Smooth muscle cell (in vitro differentiated cells): ENCODE measurements at regions not wholly inside any gene's neighbourhood (a gene's known extent, or its start where the extent isn't known, plus 50 kb on each side); places are given as distances from the start of the nearest gene placed in this dataset.
"Not testable (repeated sequence)": the region's sequence is repeated elsewhere in the genome, so short reads cannot be mapped to it uniquely, and the experiment has no call there.

Experiments
- DNase-seq: peaks from one replicate; lab custom pipeline; 2025; ENCODE audit not compliant: unreplicated experiment; lab: John Stamatoyannopoulos, UW
- H2AFZ ChIP-seq: fragments of 200-600 bp; sonication (generic); 2 replicates; pipeline ENCODE4 v1.6.0; 2016; ENCODE audit warnings: antibody characterized with exemption, low read depth, mild to moderate bottlenecking
- H3F3A ChIP-seq: fragments of 200-600 bp; sonication (generic); 2 replicates; pipeline ENCODE4 v1.6.0; 2017; ENCODE audit warnings: antibody characterized with exemption, low read depth
- H3K27ac ChIP-seq: fragments of 200-600 bp; sonication (generic); 2 replicates; pipeline ENCODE4 v1.5.1; 2016; ENCODE audit warnings: low read depth, mild to moderate bottlenecking
- H3K27me3 ChIP-seq: fragments of 200-600 bp; sonication (generic); 2 replicates; pipeline ENCODE4 v1.6.1; 2016; ENCODE audit warnings: low read depth, mild to moderate bottlenecking
- H3K36me3 ChIP-seq: fragments of 200-600 bp; sonication (generic); 2 replicates; pipeline ENCODE4 v1.5.1; 2016; ENCODE audit warnings: low read depth
- H3K4me1 ChIP-seq: fragments of 200-600 bp; sonication (generic); 2 replicates; pipeline ENCODE4 v1.5.1; 2016; ENCODE audit warnings: low read depth
- H3K4me2 ChIP-seq: fragments of 200-600 bp; sonication (generic); 2 replicates; pipeline ENCODE4 v1.6.0; 2016; ENCODE audit warnings: mild to moderate bottlenecking
- H3K4me3 ChIP-seq: fragments of 200-600 bp; sonication (generic); 2 replicates; pipeline ENCODE4 v1.5.1; 2016; ENCODE audit warnings: mild to moderate bottlenecking
- H3K79me2 ChIP-seq: fragments of 200-600 bp; sonication (generic); 2 replicates; pipeline ENCODE4 v1.6.0; 2016; ENCODE audit warnings: low read depth, mild to moderate bottlenecking
- H3K9ac ChIP-seq: fragments of 200-600 bp; sonication (generic); 2 replicates; pipeline ENCODE4 v1.6.0; 2016; ENCODE audit warnings: low read depth
- H3K9me3 ChIP-seq: fragments of 200-600 bp; sonication (generic); replicated peaks from 2 replicates; pipeline ENCODE4 v1.5.1; 2016; ENCODE audit warnings: low read depth
- H4K20me1 ChIP-seq: fragments of 200-600 bp; sonication (generic); 2 replicates; pipeline ENCODE4 v1.6.0; 2016; ENCODE audit warnings: low read depth
- WGBS: methylation state at CpG from one replicate; pipeline ENCODE4 v1.1.7; 2016; ENCODE audit warnings: low lambda C conversion rate; 5-methylcytosine and 5-hydroxymethylcytosine counted together
- TF ChIP-seq, protein P1 (sequence below): fragments of 200-600 bp; sonication (generic); IDR thresholded peaks from 2 replicates; pipeline ENCODE4 v1.5.1; 2017; ENCODE audit warnings: borderline replicate concordance, mild to moderate bottlenecking, antibody characterized with exemption; ENCODE audit not compliant: insufficient read depth, poor library complexity, severe bottlenecking

DNA sequence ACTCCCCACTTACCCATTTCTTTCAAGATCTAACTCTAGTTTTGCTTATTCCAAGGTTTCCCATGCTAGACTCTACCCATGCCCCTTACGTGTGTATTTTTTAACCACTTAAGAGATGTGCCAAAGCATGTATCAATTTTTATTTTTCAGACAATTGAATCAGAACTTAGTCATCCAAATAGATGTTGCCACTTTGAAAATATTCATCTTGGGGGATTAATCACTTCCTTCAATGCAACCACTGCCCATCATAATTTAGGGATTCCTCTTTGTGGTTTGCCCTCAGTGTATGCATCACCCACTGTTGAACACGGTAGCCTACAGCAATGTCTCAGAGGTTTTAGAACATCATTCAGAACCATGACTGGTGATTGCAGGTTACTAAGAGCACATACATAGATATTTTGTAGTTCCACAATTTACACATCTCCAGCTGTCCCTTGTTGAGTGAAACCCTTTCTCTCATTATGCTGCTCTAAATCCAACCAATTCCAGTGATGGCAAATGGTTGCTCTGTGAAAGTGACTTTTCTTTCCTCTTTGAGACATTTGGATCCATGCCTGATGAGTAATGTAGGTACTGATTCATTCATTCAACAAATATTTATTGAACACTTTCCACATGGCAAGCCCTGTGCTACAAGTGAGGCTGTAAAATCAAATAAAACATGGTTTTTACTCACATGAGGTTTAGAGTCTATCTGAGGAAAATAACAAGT, 60.6 kb upstream of the SERP2 start:
- H3K27ac ChIP-seq = peak overlapping the region; percentile 95
- H3K79me2 ChIP-seq = no peaks in the 10 kb centered on the region
- H3K9me3 ChIP-seq = no peaks in the 10 kb centered on the region
- no peak for DNase-seq
- H3K9ac ChIP-seq = peak overlapping the region; percentile 74
- H3K36me3 ChIP-seq = no peaks in the 10 kb centered on the region
- TF ChIP-seq, protein P1, sequence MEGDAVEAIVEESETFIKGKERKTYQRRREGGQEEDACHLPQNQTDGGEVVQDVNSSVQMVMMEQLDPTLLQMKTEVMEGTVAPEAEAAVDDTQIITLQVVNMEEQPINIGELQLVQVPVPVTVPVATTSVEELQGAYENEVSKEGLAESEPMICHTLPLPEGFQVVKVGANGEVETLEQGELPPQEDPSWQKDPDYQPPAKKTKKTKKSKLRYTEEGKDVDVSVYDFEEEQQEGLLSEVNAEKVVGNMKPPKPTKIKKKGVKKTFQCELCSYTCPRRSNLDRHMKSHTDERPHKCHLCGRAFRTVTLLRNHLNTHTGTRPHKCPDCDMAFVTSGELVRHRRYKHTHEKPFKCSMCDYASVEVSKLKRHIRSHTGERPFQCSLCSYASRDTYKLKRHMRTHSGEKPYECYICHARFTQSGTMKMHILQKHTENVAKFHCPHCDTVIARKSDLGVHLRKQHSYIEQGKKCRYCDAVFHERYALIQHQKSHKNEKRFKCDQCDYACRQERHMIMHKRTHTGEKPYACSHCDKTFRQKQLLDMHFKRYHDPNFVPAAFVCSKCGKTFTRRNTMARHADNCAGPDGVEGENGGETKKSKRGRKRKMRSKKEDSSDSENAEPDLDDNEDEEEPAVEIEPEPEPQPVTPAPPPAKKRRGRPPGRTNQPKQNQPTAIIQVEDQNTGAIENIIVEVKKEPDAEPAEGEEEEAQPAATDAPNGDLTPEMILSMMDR = no peak
- H4K20me1 ChIP-seq = no peaks in the 10 kb centered on the region
- H3K4me2 ChIP-seq = peak overlapping the region; percentile 67
- H3F3A ChIP-seq = no peaks in the 10 kb centered on the region
- H3K4me3 ChIP-seq = no peak overlapping the region
- no peak overlapping the region for H2AFZ ChIP-seq
- H3K4me1 ChIP-seq = no peaks in the 10 kb centered on the region
- no peaks in the 10 kb centered on the region for H3K27me3 ChIP-seq
- 60% methylated on average over 2 of the region's 2 CpGs for WGBS

DNA sequence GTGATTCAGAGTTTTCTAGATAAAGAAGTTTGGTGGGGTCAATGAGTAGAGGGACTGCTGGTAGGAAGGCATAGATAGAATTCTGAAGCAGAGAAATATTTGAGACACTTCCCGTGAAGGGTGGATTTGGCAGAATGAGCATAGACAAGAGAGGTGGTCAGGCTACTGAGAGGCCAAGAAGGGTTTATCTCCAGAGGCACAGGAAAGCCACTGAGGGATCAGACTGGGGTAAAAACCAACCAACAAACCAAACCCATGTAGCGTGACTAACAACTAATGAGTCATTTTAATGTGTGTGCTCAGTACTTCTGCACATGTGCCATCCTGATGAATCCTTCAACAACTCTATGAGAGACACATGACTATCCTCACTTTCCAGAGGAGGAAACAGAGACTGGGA, 60.0 kb upstream of the SERP2 start:
- 23% methylated on average over 2 of the region's 2 CpGs for WGBS
- TF ChIP-seq, protein P1 = no peak
- peak overlapping the region; percentile 74 for H3K9ac ChIP-seq
- H3K27ac ChIP-seq = peak overlapping the region; percentile 95
- no peak overlapping the region for H2AFZ ChIP-seq
- no peaks in the 10 kb centered on the region for H3K27me3 ChIP-seq
- H3K9me3 ChIP-seq = no peaks in the 10 kb centered on the region
- no peaks in the 10 kb centered on the region for H3K36me3 ChIP-seq
- no peaks in the 10 kb centered on the region for H3K4me1 ChIP-seq
- H4K20me1 ChIP-seq = no peaks in the 10 kb centered on the region
- H3F3A ChIP-seq = no peaks in the 10 kb centered on the region
- H3K4me2 ChIP-seq = peak overlapping the region; percentile 67
- H3K79me2 ChIP-seq = no peaks in the 10 kb centered on the region
- H3K4me3 ChIP-seq = no peak overlapping the region
- no peak for DNase-seq

DNA sequence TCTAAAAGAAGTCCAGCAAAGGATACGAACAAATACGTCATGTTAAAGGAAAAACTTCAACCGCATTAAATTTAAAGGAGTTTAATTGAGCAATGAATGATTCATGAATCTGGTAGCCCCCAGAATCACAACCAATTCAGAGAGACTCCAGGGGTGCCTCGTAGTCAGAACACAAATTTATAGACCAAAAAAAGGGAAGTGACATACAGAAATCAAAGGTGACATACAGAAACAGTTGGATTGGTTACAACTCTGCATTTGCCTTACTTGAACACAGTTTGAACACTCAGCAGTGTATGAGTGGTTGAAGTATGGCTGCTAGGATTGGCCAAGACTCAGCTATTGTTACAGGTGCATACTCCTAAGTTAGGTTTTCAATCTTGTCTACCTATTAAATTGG, 59.5 kb upstream of the SERP2 start:
- not testable (repeated sequence) for H4K20me1 ChIP-seq, H3K79me2 ChIP-seq, H3F3A ChIP-seq, H3K4me2 ChIP-seq, H3K9me3 ChIP-seq, H2AFZ ChIP-seq, H3K27me3 ChIP-seq, H3K36me3 ChIP-seq, H3K4me3 ChIP-seq, H3K4me1 ChIP-seq, H3K9ac ChIP-seq, DNase-seq
- peak overlapping the region; percentile 95 for H3K27ac ChIP-seq
- WGBS = 93% methylated on average over 4 of the region's 4 CpGs

DNA sequence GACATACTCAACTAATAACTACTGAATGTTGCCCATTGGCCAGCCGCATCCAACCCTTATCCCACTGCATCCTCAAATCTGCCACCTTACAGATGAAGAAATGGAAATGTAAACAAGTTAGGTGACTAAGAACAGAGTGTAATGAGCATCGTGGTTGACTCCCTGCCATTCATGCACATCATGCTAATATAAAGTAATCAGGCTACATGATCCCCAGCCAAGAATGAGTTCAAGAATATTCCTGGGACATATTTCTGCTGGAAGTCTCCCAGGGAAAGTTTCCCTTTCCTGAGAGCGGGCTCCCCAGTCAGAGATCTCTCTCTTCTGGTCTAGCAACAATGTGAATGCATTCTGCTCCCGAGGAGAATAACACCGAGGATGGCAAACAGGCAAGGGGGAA, 55.9 kb upstream of the SERP2 start:
- DNase-seq = no peak
- H3K27me3 ChIP-seq = no peaks in the 10 kb centered on the region
- no peak overlapping the region for H3K4me3 ChIP-seq
- H3K4me2 ChIP-seq = no peak overlapping the region
- H3K9ac ChIP-seq = no peak overlapping the region
- no peaks in the 10 kb centered on the region for H3K4me1 ChIP-seq
- TF ChIP-seq, protein P1 = no peak
- H3K9me3 ChIP-seq = peaks cover 2% of the 10 kb centered on the region
- H2AFZ ChIP-seq = no peak overlapping the region
- WGBS = 78% methylated on average over 5 of the region's 5 CpGs
- H3K79me2 ChIP-seq = no peaks in the 10 kb centered on the region
- H3K27ac ChIP-seq = no peak overlapping the region
- H4K20me1 ChIP-seq = no peaks in the 10 kb centered on the region
- H3F3A ChIP-seq = no peaks in the 10 kb centered on the region
- no peaks in the 10 kb centered on the region for H3K36me3 ChIP-seq
